Activated B cell treated with CpG ODN at 0.5 μM for 24 hours (primary cell): ENCODE measurements at regions not wholly inside any gene's neighbourhood (a gene's known extent, or its start where the extent isn't known, plus 50 kb on each side); places are given as distances from the start of the nearest gene placed in this dataset.

Source experiments
- ATAC-seq: fragments of 200-7000 bp; cut with Tn5 transposase; one replicate; pipeline ENCODE4 v1.10.0; 2021; ENCODE audit warnings: low read depth, mild to moderate bottlenecking, moderate library complexity
- CTCF ChIA-PET: fragments of 350-600 bp; sonication (Branson Sonifier 250); formaldehyde crosslinking; loops from one replicate; lab custom pipeline; 2021; ENCODE audit warnings: antibody characterized with exemption; lab: Charles Lee
- POLR2A ChIA-PET: fragments of 350-600 bp; sonication (Branson Sonifier 250); formaldehyde crosslinking; loops from one replicate; lab custom pipeline; 2021; ENCODE audit warnings: antibody characterized with exemption; lab: Charles Lee
- DNase-seq: peaks from one replicate; pipeline ENCODE4 v3.0.0; 2022
- H3K27ac Mint-ChIP-seq: one replicate; pipeline ENCODE4 v1.8.0; 2020; ENCODE audit warnings: mixed read lengths
- H3K27me3 Mint-ChIP-seq: one replicate; pipeline ENCODE4 v1.8.0; 2021; ENCODE audit warnings: mixed read lengths
- H3K36me3 Mint-ChIP-seq: one replicate; pipeline ENCODE4 v1.8.0; 2021; ENCODE audit warnings: low read depth, mixed read lengths
- H3K4me1 Mint-ChIP-seq: one replicate; pipeline ENCODE4 v1.8.0; 2021; ENCODE audit warnings: mixed read lengths
- H3K4me3 Mint-ChIP-seq: one replicate; pipeline ENCODE4 v1.8.0; 2020; ENCODE audit warnings: mild to moderate bottlenecking, mixed read lengths
- H3K9me3 Mint-ChIP-seq: one replicate; pipeline ENCODE4 v1.8.0; 2020; ENCODE audit warnings: mixed read lengths
- CTCF ChIP-seq: fragments of 200-600 bp; IDR thresholded peaks from one replicate; pipeline ENCODE4 v1.8.0; 2022; ENCODE audit warnings: antibody characterized with exemption, mild to moderate bottlenecking
- intact Hi-C: fragments of 100-400 bp; cut with micrococcal nuclease; formaldehyde crosslinking; loops from one replicate; pipeline ENCODE4 v1.15.1; 2024

GRCh38 chr13:62035981-62036380 lies 620.3 kb upstream of the PCDH20 start:
- H3K4me1 Mint-ChIP-seq: no peaks in the 10 kb centered on the region
- POLR2A ChIA-PET: no interaction called here

GRCh38 chr13:62033934-62034333 lies 618.3 kb upstream of the PCDH20 start:
- Mint-ChIP-seq H3K4me3 (no peak overlapping the region), H3K27ac (no peak overlapping the region), H3K4me1 (no peaks in the 10 kb centered on the region), H3K27me3 (no peaks in the 10 kb centered on the region), H3K9me3 (peaks cover 5% of the 10 kb centered on the region), H3K36me3 (no peaks in the 10 kb centered on the region)
- DNase-seq (no peak), ATAC-seq (no peak)
- ChIA-PET CTCF (no interaction called here), POLR2A (no interaction called here)
- no peak for TF ChIP-seq CTCF
- intact Hi-C loops: no loop called here

More at GRCh38 chr13:62035981-62036380, 620.3 kb upstream of the PCDH20 start:
- Mint-ChIP-seq H3K27ac (no peak overlapping the region), H3K36me3 (no peaks in the 10 kb centered on the region), H3K9me3 (peaks cover 5% of the 10 kb centered on the region), H3K27me3 (no peaks in the 10 kb centered on the region), H3K4me3 (no peak overlapping the region)
- ATAC-seq (no peak), DNase-seq (no peak)
- intact Hi-C loops: no loop called here
- CTCF ChIA-PET: no interaction called here
- no peak for TF ChIP-seq CTCF

- CTCF ChIA-PET: no interaction called here
- DNase-seq (no peak), ATAC-seq (no peak)
- Mint-ChIP-seq H3K4me1 (no peaks in the 10 kb centered on the region), H3K4me3 (no peak overlapping the region), H3K36me3 (no peaks in the 10 kb centered on the region), H3K9me3 (no peaks in the 10 kb centered on the region), H3K27me3 (no peaks in the 10 kb centered on the region), H3K27ac (no peak overlapping the region)
- no peak for TF ChIP-seq CTCF
- POLR2A ChIA-PET: no interaction called here
- intact Hi-C loops: no loop called here
Measured at GRCh38 chr13:62022369-62022768, 606.7 kb upstream of the PCDH20 start.

- Mint-ChIP-seq H3K4me1 (no peaks in the 10 kb centered on the region), H3K27ac (no peak overlapping the region), H3K4me3 (no peak overlapping the region), H3K36me3 (no peaks in the 10 kb centered on the region), H3K9me3 (no peaks in the 10 kb centered on the region), H3K27me3 (no peaks in the 10 kb centered on the region)
- ATAC-seq: no peak
- intact Hi-C loops: no loop called here
- no peak for TF ChIP-seq CTCF
- CTCF ChIA-PET: no interaction called here
- POLR2A ChIA-PET: no interaction called here
- no peak for DNase-seq
Measured at GRCh38 chr13:62019858-62020257, 604.2 kb upstream of the PCDH20 start.

GRCh38 chr13:62014299-62014698 lies 598.6 kb upstream of the PCDH20 start:
- CTCF ChIA-PET: no interaction called here
- intact Hi-C loops: no loop called here
- POLR2A ChIA-PET: no interaction called here

More at GRCh38 chr13:62014299-62014698, 598.6 kb upstream of the PCDH20 start:
- no peak for TF ChIP-seq CTCF
- no peaks in the 10 kb centered on the region for H3K4me1 Mint-ChIP-seq
- no peaks in the 10 kb centered on the region for H3K9me3 Mint-ChIP-seq
- H3K36me3 Mint-ChIP-seq: no peaks in the 10 kb centered on the region
- no peak overlapping the region for H3K27ac Mint-ChIP-seq
- ATAC-seq (no peak), DNase-seq (no peak)
- no peaks in the 10 kb centered on the region for H3K27me3 Mint-ChIP-seq
- H3K4me3 Mint-ChIP-seq: no peak overlapping the region
